ENCODE measurements at regions not wholly inside any gene's neighbourhood (a gene's known extent, or its start where the extent isn't known, plus 50 kb on each side); places are given as distances from the start of the nearest gene placed in this dataset.

- TF ChIP-seq POLR2AphosphoS5 (IDR thresholded peaks at IDR 0.05; ENCODE audit: borderline replicate concordance, low read depth, low read length) (no peak), EZH2 (IDR thresholded peaks at IDR 0.05) (no peak)
Observed at GRCh38 chr4:128536746-128537145, 249.1 kb upstream of the PGRMC2 start.
